HEK293 (cell line): ENCODE measurements at regions not wholly inside any gene's neighbourhood (a gene's known extent, or its start where the extent isn't known, plus 50 kb on each side); places are given as distances from the start of the nearest gene placed in this dataset.
"Not testable (repeated sequence)": the region's sequence is repeated elsewhere in the genome, so short reads cannot be mapped to it uniquely, and the experiment has no call there.

ENCODE experiments used
- ZBTB7A ChIP-seq: fragments of 450-650 bp; formaldehyde crosslinking; IDR thresholded peaks from 2 replicates; pipeline ENCODE4 v1.5.1; 2016; ENCODE audit warnings: low read depth, missing biosample characterization, missing genetic modification characterization
- ZNF211 ChIP-seq: fragments of 450-650 bp; formaldehyde crosslinking; IDR thresholded peaks from 2 replicates; pipeline ENCODE4 v1.5.1; 2016; ENCODE audit warnings: low read depth, missing biosample characterization, missing genetic modification characterization
- TF ChIP-seq, protein P1 (sequence below): fragments of 450-650 bp; formaldehyde crosslinking; IDR thresholded peaks from 2 replicates; pipeline ENCODE4 v1.5.1; 2016; ENCODE audit warnings: missing biosample characterization, missing genetic modification characterization

- TF ChIP-seq ZNF211, ZBTB7A (tag by site-specific recombination): not testable (repeated sequence)
- TF ChIP-seq, protein P1, sequence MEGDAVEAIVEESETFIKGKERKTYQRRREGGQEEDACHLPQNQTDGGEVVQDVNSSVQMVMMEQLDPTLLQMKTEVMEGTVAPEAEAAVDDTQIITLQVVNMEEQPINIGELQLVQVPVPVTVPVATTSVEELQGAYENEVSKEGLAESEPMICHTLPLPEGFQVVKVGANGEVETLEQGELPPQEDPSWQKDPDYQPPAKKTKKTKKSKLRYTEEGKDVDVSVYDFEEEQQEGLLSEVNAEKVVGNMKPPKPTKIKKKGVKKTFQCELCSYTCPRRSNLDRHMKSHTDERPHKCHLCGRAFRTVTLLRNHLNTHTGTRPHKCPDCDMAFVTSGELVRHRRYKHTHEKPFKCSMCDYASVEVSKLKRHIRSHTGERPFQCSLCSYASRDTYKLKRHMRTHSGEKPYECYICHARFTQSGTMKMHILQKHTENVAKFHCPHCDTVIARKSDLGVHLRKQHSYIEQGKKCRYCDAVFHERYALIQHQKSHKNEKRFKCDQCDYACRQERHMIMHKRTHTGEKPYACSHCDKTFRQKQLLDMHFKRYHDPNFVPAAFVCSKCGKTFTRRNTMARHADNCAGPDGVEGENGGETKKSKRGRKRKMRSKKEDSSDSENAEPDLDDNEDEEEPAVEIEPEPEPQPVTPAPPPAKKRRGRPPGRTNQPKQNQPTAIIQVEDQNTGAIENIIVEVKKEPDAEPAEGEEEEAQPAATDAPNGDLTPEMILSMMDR: not testable (repeated sequence)
These were observed 1621.0 kb downstream of the SPATA31A7 start for GRCh38 chr9:62810811-62811315.
